SK-N-SH (cell line): ENCODE measurements at regions not wholly inside any gene's neighbourhood (a gene's known extent, or its start where the extent isn't known, plus 50 kb on each side); places are given as distances from the start of the nearest gene placed in this dataset.

Source experiments
- CTCF ChIA-PET: fragments of 300-600, 350-600 bp; formaldehyde crosslinking; extraction: SDS; loops from one replicate; lab custom pipeline; 2021; lab: Yijun Ruan, JAX
- POLR2A ChIA-PET: fragments of 350-600 bp; sonication (Branson Sonifier 250); formaldehyde crosslinking; extraction: SDS; loops from one replicate; lab custom pipeline; 2020; ENCODE audit warnings: antibody characterized with exemption, inconsistent platforms; lab: Yijun Ruan, JAX
- DNase-seq: peaks from one replicate; pipeline ENCODE4 v3.0.0; 2012
- H2AFZ ChIP-seq: fragments of 200-600 bp; sonication (generic); 2 replicates; pipeline ENCODE4 v1.8.1; 2016; ENCODE audit warnings: antibody characterized with exemption, mild to moderate bottlenecking, low read depth
- H3F3A ChIP-seq: fragments of 200-600 bp; sonication (generic); replicated peaks from 2 replicates; pipeline ENCODE3; 2016; ENCODE audit warnings: antibody characterized with exemption, mild to moderate bottlenecking; ENCODE audit not compliant: insufficient read depth
- H3K27ac ChIP-seq, 2 experiments: fragments of 200-500 bp in 1 of 2; fragments of 200-600 bp in 1 of 2; sonication (Bioruptor generic) in 1 of 2; sonication (generic), shearing (Covaris generic) in 1 of 2; 2 replicates each; pipeline versions ENCODE4 v1.5.1 to v1.6.1; 2014 to 2016; ENCODE audit warnings: low read depth in 2 of 2, inconsistent platforms in 1 of 2, low read length in 1 of 2, mild to moderate bottlenecking in 1 of 2, mixed read lengths in 1 of 2
- H3K27me3 ChIP-seq: fragments of 200-600 bp; sonication (generic), shearing (Covaris generic); 2 replicates; pipeline ENCODE4 v1.6.1; 2016; ENCODE audit warnings: mixed run types; ENCODE audit not compliant: insufficient read depth
- H3K36me3 ChIP-seq, 2 experiments: fragments of 200-500 bp in 1 of 2; fragments of 200-600 bp in 1 of 2; sonication (Bioruptor generic) in 1 of 2; sonication (generic) in 1 of 2; replicated peaks in 1 of 2; 2 replicates each; pipeline versions ENCODE3 to v1.5.1; 2014 to 2016; ENCODE audit warnings: low read length in 1 of 2, mild to moderate bottlenecking in 1 of 2; ENCODE audit not compliant: insufficient read depth in 2 of 2, control insufficient read depth in 1 of 2
- H3K4me1 ChIP-seq, 2 experiments: fragments of 200-500 bp in 1 of 2; fragments of 200-600 bp in 1 of 2; sonication (Bioruptor generic) in 1 of 2; sonication (generic), shearing (Covaris generic) in 1 of 2; 2 replicates each; pipeline versions ENCODE4 v1.5.1 to v1.6.1; 2014 to 2016; ENCODE audit warnings: low read depth in 1 of 2, low read length in 1 of 2, mixed run types in 1 of 2; ENCODE audit not compliant: insufficient read depth in 2 of 2, control insufficient read depth in 1 of 2
- H3K4me2 ChIP-seq: fragments of 200-600 bp; sonication (generic), shearing (Covaris generic); 2 replicates; pipeline ENCODE4 v1.6.1; 2017; ENCODE audit warnings: mixed run types
- H3K4me3 ChIP-seq, 2 experiments: fragments of 200-500 bp in 1 of 2; fragments of 200-600 bp in 1 of 2; sonication (Bioruptor generic) in 1 of 2; sonication (generic), shearing (Covaris generic) in 1 of 2; 2 replicates each; pipeline versions ENCODE4 v1.5.1 to v1.8.1; 2014 to 2016; ENCODE audit warnings: low read depth in 2 of 2, inconsistent platforms in 1 of 2, low read length in 1 of 2, mild to moderate bottlenecking in 1 of 2, mixed read lengths in 1 of 2, moderate library complexity in 1 of 2
- H3K79me2 ChIP-seq: fragments of 200-600 bp; sonication (generic); 2 replicates; pipeline ENCODE4 v1.8.1; 2017; ENCODE audit warnings: mild to moderate bottlenecking; ENCODE audit not compliant: insufficient read depth
- H3K9ac ChIP-seq: fragments of 200-600 bp; sonication (generic); 2 replicates; pipeline ENCODE4 v1.6.1; 2017; ENCODE audit warnings: mixed run types
- H3K9me2 ChIP-seq: fragments of 200-600 bp; sonication (generic); 2 replicates; pipeline ENCODE4 v1.6.1; 2017; ENCODE audit warnings: mixed run types
- H3K9me3 ChIP-seq: fragments of 200-600 bp; sonication (generic); 2 replicates; pipeline ENCODE4 v1.6.1; 2017; ENCODE audit warnings: mixed run types, mild to moderate bottlenecking, moderate library complexity
- H4K20me1 ChIP-seq: fragments of 200-600 bp; sonication (generic); 2 replicates; pipeline ENCODE4 v1.6.1; 2017; ENCODE audit warnings: mild to moderate bottlenecking, mixed run types; ENCODE audit not compliant: insufficient read depth
- ELF1 ChIP-seq: IDR thresholded peaks from 2 replicates; pipeline ENCODE4 v1.4.0; 2012
- EP300 ChIP-seq, 2 experiments: IDR thresholded peaks; 2 replicates each; pipeline versions ENCODE4 v1.4.0 to v1.6.1; 2012; ENCODE audit warnings: borderline replicate concordance in 1 of 2, low read depth in 1 of 2, low read length in 1 of 2
- EZH2phosphoT487 ChIP-seq: fragments of 200-600 bp; sonication (generic); IDR thresholded peaks from 2 replicates; pipeline ENCODE4 v1.6.1; 2017; ENCODE audit warnings: low read depth, mixed run types, mild to moderate bottlenecking, antibody characterized with exemption, moderate library complexity, borderline replicate concordance
- GATA2 ChIP-seq: sonication (generic); formaldehyde crosslinking; IDR thresholded peaks from 2 replicates; pipeline ENCODE4 v1.5.0; 2020; ENCODE audit warnings: mild to moderate bottlenecking, missing genetic modification reagents
- JUND ChIP-seq: IDR thresholded peaks from 2 replicates; pipeline ENCODE4 v1.4.0; 2012
- MEF2A ChIP-seq: IDR thresholded peaks from 2 replicates; pipeline ENCODE4 v1.4.0; 2012; ENCODE audit warnings: low read depth, borderline replicate concordance
- NRF1 ChIP-seq: IDR thresholded peaks from 2 replicates; pipeline ENCODE4 v1.6.1; 2012; ENCODE audit warnings: low read depth, mild to moderate bottlenecking, low read length
- RAD21 ChIP-seq: IDR thresholded peaks from 2 replicates; pipeline ENCODE4 v1.6.1; 2012; ENCODE audit warnings: mild to moderate bottlenecking, low read length
- RCOR1 ChIP-seq: fragments of 150-350 bp; IDR thresholded peaks from 2 replicates; pipeline ENCODE4 v1.6.1; 2017; ENCODE audit warnings: antibody characterized with exemption, low read length
- RFX5 ChIP-seq: IDR thresholded peaks from 2 replicates; pipeline ENCODE4 v1.6.1; 2012; ENCODE audit warnings: mild to moderate bottlenecking, improper control_type of control experiment, low read length
- RXRA ChIP-seq: IDR thresholded peaks from 2 replicates; pipeline ENCODE4 v1.4.0; 2012; ENCODE audit warnings: low read depth, mild to moderate bottlenecking, borderline replicate concordance
- SIN3A ChIP-seq: IDR thresholded peaks from 2 replicates; pipeline ENCODE4 v1.6.1; 2012; ENCODE audit warnings: low read depth, mild to moderate bottlenecking, low read length, moderate library complexity, borderline replicate concordance
- SMC3 ChIP-seq: IDR thresholded peaks from 2 replicates; pipeline ENCODE4 v1.6.1; 2012; ENCODE audit warnings: low read depth, low read length, improper control_type of control experiment
- TCF12 ChIP-seq: IDR thresholded peaks from 2 replicates; pipeline ENCODE4 v1.4.0; 2012
- TEAD4 ChIP-seq: IDR thresholded peaks from 2 replicates; pipeline ENCODE4 v1.4.0; 2012; ENCODE audit warnings: mild to moderate bottlenecking, borderline replicate concordance; ENCODE audit not compliant: insufficient read depth
- WGBS: methylation state at CpG from one replicate; pipeline ENCODE4 v1.1.6; 2017; ENCODE audit warnings: low lambda C conversion rate; 5-methylcytosine and 5-hydroxymethylcytosine counted together
- TF ChIP-seq, protein P1 (sequence below): fragments of 150-350 bp; IDR thresholded peaks from 2 replicates; pipeline ENCODE4 v1.6.1; 2017; ENCODE audit warnings: antibody characterized with exemption, low read length, low read depth, borderline replicate concordance
- TF ChIP-seq, protein P2 (sequence below): IDR thresholded peaks from 2 replicates; pipeline ENCODE4; 2012
- TF ChIP-seq, protein P3 (sequence below): IDR thresholded peaks from 2 replicates; pipeline ENCODE4 v1.4.0; 2012; ENCODE audit warnings: low read depth, borderline replicate concordance
- TF ChIP-seq, protein P4 (sequence below): fragments of 200-600 bp; sonication (generic); IDR thresholded peaks from 2 replicates; pipeline ENCODE4 v1.6.1; 2017; ENCODE audit warnings: antibody characterized with exemption, mild to moderate bottlenecking, moderate library complexity

DNA sequence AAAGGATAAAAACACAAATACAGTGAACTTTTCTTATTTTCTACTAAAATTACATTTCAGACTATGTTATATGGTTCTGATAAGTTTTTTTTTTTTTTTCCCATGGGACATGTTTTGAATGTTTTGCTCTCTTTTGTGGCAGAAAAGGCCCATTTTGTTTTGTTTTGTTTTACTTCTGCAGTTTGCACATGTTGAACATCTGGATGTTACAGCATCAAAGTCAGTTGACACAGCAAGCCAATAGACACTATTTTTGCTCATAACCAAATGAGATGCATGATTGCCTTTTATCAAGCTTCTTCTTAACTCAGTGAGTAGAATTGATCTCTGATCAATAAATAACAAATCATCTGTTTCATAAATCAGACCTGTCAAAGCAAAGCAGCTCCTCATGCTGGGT lies 904.2 kb downstream of the ADGRL2 start:
- no peak overlapping the region for H3K9ac ChIP-seq
- H2AFZ ChIP-seq, result no peak overlapping the region
- H3K9me3 ChIP-seq, result no peaks in the 10 kb centered on the region
- H3K36me3 ChIP-seq, result no peaks in the 10 kb centered on the region
- DNase-seq, result no peak
- H3K27me3 ChIP-seq, result no peaks in the 10 kb centered on the region
- TF ChIP-seq EZH2phosphoT487 (no peak), ELF1 (no peak)
- TF ChIP-seq, all 33 proteins: peak for 0
- H3K4me1 ChIP-seq, result no peaks in the 10 kb centered on the region; a peak in 2 of 4 replicates
- H3K27ac ChIP-seq, result no peak overlapping the region
- CTCF ChIA-PET, result no interaction called here
- POLR2A ChIA-PET, result no interaction called here
- no peaks in the 10 kb centered on the region for H4K20me1 ChIP-seq
- no peak overlapping the region for H3K4me3 ChIP-seq
- no peaks in the 10 kb centered on the region for H3K79me2 ChIP-seq
- H3F3A ChIP-seq, result peaks cover 3% of the 10 kb centered on the region
- H3K4me2 ChIP-seq, result no peak overlapping the region
- no peaks in the 10 kb centered on the region for H3K9me2 ChIP-seq

DNA sequence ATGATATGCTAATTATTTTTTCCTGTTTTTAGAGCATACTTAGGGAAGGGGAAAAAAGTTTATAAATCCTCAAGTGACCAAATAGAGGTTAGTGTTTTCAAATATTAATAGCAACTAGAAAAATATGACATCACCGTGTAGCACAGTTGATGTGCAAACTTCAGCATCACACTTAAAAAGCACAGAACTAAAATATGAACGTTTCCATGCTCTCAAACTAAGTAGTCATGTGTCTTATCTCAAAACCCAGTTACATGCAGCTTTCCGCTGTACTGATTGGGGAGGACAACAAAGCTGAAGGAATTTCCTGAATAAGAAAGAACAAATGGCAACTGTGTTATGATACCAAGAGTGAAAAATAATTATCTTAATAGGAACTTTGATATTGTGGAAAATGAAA lies 903.7 kb downstream of the ADGRL2 start:
- no peak overlapping the region for H3K27ac ChIP-seq
- H3K9me2 ChIP-seq, result no peaks in the 10 kb centered on the region
- H3K36me3 ChIP-seq, result no peaks in the 10 kb centered on the region
- no peaks in the 10 kb centered on the region for H3K9me3 ChIP-seq
- no peaks in the 10 kb centered on the region for H4K20me1 ChIP-seq
- no peaks in the 10 kb centered on the region for H3K79me2 ChIP-seq
- no peak overlapping the region for H3K4me2 ChIP-seq
- no peak overlapping the region for H3K9ac ChIP-seq
- TF ChIP-seq SMC3, result no peak
- no peak for TF ChIP-seq EP300 (IDR thresholded peaks at IDR 0.05; ENCODE audit: borderline replicate concordance in 1 of 2, low read depth in 1 of 2, low read length in 1 of 2)
- no peak for TF ChIP-seq RFX5
- TF ChIP-seq, protein P1, sequence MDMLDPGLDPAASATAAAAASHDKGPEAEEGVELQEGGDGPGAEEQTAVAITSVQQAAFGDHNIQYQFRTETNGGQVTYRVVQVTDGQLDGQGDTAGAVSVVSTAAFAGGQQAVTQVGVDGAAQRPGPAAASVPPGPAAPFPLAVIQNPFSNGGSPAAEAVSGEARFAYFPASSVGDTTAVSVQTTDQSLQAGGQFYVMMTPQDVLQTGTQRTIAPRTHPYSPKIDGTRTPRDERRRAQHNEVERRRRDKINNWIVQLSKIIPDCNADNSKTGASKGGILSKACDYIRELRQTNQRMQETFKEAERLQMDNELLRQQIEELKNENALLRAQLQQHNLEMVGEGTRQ, result no peak
- TF ChIP-seq, protein P2, sequence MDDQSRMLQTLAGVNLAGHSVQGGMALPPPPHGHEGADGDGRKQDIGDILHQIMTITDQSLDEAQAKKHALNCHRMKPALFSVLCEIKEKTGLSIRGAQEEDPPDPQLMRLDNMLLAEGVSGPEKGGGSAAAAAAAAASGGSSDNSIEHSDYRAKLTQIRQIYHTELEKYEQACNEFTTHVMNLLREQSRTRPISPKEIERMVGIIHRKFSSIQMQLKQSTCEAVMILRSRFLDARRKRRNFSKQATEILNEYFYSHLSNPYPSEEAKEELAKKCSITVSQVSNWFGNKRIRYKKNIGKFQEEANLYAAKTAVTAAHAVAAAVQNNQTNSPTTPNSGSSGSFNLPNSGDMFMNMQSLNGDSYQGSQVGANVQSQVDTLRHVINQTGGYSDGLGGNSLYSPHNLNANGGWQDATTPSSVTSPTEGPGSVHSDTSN, result no peak
- TF ChIP-seq RAD21, result no peak
- no peak for TF ChIP-seq RXRA
- no peak for TF ChIP-seq TEAD4
- TF ChIP-seq JUND, result no peak
- TF ChIP-seq TCF12, result no peak
- TF ChIP-seq, protein P3, sequence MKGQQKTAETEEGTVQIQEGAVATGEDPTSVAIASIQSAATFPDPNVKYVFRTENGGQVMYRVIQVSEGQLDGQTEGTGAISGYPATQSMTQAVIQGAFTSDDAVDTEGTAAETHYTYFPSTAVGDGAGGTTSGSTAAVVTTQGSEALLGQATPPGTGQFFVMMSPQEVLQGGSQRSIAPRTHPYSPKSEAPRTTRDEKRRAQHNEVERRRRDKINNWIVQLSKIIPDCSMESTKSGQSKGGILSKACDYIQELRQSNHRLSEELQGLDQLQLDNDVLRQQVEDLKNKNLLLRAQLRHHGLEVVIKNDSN, result no peak
- TF ChIP-seq SIN3A, result no peak
- TF ChIP-seq MEF2A, result no peak
- TF ChIP-seq, protein P4, sequence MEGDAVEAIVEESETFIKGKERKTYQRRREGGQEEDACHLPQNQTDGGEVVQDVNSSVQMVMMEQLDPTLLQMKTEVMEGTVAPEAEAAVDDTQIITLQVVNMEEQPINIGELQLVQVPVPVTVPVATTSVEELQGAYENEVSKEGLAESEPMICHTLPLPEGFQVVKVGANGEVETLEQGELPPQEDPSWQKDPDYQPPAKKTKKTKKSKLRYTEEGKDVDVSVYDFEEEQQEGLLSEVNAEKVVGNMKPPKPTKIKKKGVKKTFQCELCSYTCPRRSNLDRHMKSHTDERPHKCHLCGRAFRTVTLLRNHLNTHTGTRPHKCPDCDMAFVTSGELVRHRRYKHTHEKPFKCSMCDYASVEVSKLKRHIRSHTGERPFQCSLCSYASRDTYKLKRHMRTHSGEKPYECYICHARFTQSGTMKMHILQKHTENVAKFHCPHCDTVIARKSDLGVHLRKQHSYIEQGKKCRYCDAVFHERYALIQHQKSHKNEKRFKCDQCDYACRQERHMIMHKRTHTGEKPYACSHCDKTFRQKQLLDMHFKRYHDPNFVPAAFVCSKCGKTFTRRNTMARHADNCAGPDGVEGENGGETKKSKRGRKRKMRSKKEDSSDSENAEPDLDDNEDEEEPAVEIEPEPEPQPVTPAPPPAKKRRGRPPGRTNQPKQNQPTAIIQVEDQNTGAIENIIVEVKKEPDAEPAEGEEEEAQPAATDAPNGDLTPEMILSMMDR, result no peak
- TF ChIP-seq NRF1, result no peak
- no peak for TF ChIP-seq GATA2
- TF ChIP-seq RCOR1, result no peak
- H3K4me1 ChIP-seq, result no peaks in the 10 kb centered on the region; a peak in 2 of 4 replicates
- DNase-seq, result no peak
- CTCF ChIA-PET, result no interaction called here
- H2AFZ ChIP-seq, result no peak overlapping the region
- WGBS, result 54% methylated on average over 3 of the region's 3 CpGs
- H3K4me3 ChIP-seq, result no peak overlapping the region
- H3K27me3 ChIP-seq, result no peaks in the 10 kb centered on the region
- H3F3A ChIP-seq, result peaks cover 3% of the 10 kb centered on the region
- POLR2A ChIA-PET, result no interaction called here
